ENCODE measurements at regions not wholly inside any gene's neighbourhood (a gene's known extent, or its start where the extent isn't known, plus 50 kb on each side); places are given as distances from the start of the nearest gene placed in this dataset.

DNA sequence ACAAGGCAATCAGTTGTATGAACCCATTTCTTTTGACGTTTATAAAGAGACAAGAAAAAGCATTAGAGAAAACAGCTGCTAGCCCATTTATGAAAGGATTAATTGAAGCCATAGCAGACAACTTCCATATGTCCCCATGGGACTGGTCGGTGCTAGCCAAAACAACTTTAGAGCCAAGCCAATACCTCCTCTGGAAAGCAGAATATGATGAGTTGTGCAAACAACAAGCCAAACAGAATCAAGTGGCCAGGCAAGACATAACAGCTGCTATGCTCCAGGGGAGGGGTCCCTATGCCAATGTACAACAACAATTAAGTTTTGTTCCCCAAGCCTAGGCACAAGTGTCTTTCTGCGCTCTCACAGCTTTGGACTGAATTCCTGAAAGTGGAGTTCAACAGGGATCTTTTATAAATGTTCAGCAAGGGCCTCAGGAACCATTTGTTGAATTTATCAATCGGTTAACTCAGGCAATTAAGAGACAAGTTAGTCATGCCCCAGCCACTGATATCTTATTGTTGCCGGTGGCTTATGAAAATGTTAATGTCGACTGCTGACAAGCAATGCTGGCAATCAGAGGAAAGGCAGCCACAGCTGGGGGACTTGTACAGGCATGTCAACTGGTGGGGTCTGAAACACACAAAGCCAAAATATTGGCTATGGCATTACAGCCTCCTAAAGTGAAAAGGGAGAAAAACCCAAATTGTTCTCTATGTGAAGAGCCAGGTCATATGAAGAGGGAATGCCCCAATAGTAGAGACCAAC lies 1593.1 kb upstream of the TENM4 start:
- TF ChIP-seq, protein P1, sequence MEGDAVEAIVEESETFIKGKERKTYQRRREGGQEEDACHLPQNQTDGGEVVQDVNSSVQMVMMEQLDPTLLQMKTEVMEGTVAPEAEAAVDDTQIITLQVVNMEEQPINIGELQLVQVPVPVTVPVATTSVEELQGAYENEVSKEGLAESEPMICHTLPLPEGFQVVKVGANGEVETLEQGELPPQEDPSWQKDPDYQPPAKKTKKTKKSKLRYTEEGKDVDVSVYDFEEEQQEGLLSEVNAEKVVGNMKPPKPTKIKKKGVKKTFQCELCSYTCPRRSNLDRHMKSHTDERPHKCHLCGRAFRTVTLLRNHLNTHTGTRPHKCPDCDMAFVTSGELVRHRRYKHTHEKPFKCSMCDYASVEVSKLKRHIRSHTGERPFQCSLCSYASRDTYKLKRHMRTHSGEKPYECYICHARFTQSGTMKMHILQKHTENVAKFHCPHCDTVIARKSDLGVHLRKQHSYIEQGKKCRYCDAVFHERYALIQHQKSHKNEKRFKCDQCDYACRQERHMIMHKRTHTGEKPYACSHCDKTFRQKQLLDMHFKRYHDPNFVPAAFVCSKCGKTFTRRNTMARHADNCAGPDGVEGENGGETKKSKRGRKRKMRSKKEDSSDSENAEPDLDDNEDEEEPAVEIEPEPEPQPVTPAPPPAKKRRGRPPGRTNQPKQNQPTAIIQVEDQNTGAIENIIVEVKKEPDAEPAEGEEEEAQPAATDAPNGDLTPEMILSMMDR (conservative IDR thresholded peaks at IDR 0.05; ENCODE audit: low read depth, low read length): no peak
- no peak for TF ChIP-seq EZH2phosphoT487 (IDR thresholded peaks at IDR 0.05; ENCODE audit: borderline replicate concordance, low read length)
- TF ChIP-seq EZH2 (IDR thresholded peaks at IDR 0.05; ENCODE audit: low read length, unreplicated experiment): no peak

Data from PC-3 (cell line).